Upper lobe of right lung (tissue), 1 donor: ENCODE measurements at regions not wholly inside any gene's neighbourhood (a gene's known extent, or its start where the extent isn't known, plus 50 kb on each side); places are given as distances from the start of the nearest gene placed in this dataset.

Source experiments
- ATAC-seq: fragments of 200-7000 bp; cut with Tn5 transposase; one replicate; pipeline ENCODE4 v1.9.1; 2020; ENCODE audit warnings: mild to moderate bottlenecking, moderate library complexity
- DNase-seq: peaks from one replicate; pipeline ENCODE4 v3.0.0-alpha.2; 2020
- H3K27ac ChIP-seq: fragments of 200-600 bp; one replicate; pipeline ENCODE4 v1.8.0; 2022
- H3K27me3 ChIP-seq: fragments of 200-600 bp; one replicate; pipeline ENCODE4 v1.8.0; 2022; ENCODE audit warnings: mild to moderate bottlenecking
- H3K36me3 ChIP-seq: fragments of 200-600 bp; one replicate; pipeline ENCODE4 v1.8.0; 2022
- H3K4me1 ChIP-seq: fragments of 200-600 bp; one replicate; pipeline ENCODE4 v1.8.0; 2022
- H3K4me3 ChIP-seq: fragments of 200-600 bp; one replicate; pipeline ENCODE4 v1.8.0; 2022; ENCODE audit warnings: mild to moderate bottlenecking
- H3K9me3 ChIP-seq: fragments of 200-600 bp; one replicate; pipeline ENCODE4 v1.8.0; 2022
- intact Hi-C: fragments of 100-400 bp; cut with DNase I; formaldehyde crosslinking; loops from one replicate; pipeline ENCODE4 v1.11.0; 2022
- TF ChIP-seq, protein P1 (sequence below): fragments of 200-600 bp; IDR thresholded peaks from one replicate; pipeline ENCODE4 v1.8.0; 2022; ENCODE audit warnings: antibody characterized with exemption
- donor health status: DM: no; HTN: yes; CAD: no; lungs with severe emphysema.

- ATAC-seq: no peak
- intact Hi-C loops: no loop called here
- TF ChIP-seq, protein P1, sequence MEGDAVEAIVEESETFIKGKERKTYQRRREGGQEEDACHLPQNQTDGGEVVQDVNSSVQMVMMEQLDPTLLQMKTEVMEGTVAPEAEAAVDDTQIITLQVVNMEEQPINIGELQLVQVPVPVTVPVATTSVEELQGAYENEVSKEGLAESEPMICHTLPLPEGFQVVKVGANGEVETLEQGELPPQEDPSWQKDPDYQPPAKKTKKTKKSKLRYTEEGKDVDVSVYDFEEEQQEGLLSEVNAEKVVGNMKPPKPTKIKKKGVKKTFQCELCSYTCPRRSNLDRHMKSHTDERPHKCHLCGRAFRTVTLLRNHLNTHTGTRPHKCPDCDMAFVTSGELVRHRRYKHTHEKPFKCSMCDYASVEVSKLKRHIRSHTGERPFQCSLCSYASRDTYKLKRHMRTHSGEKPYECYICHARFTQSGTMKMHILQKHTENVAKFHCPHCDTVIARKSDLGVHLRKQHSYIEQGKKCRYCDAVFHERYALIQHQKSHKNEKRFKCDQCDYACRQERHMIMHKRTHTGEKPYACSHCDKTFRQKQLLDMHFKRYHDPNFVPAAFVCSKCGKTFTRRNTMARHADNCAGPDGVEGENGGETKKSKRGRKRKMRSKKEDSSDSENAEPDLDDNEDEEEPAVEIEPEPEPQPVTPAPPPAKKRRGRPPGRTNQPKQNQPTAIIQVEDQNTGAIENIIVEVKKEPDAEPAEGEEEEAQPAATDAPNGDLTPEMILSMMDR: no peak
- no peaks in the 10 kb centered on the region for H3K36me3 ChIP-seq
- H3K27ac ChIP-seq: no peak overlapping the region
- no peak overlapping the region for H3K4me3 ChIP-seq
- no peaks in the 10 kb centered on the region for H3K4me1 ChIP-seq
- DNase-seq: no peak
- H3K27me3 ChIP-seq: no peaks in the 10 kb centered on the region
- H3K9me3 ChIP-seq: no peaks in the 10 kb centered on the region
These were observed 1391.0 kb upstream of the ADGRB3 start for GRCh38 chr6:67244037-67244436.

DNA sequence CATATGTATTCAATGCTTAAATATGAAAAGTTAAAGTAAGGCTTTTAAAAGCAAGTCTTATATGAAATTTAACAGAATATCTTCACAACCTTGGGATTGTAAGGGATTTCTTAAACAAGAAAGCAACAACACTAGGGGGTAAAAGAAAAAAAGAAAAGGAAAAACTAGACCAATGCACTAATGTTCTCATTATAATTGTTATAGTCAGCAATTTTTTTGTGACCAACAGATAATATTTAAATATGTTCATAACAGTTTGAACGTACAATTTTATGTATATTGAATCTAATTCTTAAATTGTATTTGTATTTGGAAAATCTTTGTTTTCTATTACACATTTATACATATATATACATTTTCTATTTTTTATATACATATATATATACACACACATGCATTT lies 1397.8 kb upstream of the ADGRB3 start:
- Histone ChIP-seq H3K36me3 (no peaks in the 10 kb centered on the region), H3K4me1 (no peaks in the 10 kb centered on the region), H3K4me3 (no peak overlapping the region), H3K27ac (no peak overlapping the region), H3K27me3 (no peaks in the 10 kb centered on the region), H3K9me3 (no peaks in the 10 kb centered on the region)
- DNase-seq: no peak
- intact Hi-C loops: no loop called here
- ATAC-seq: no peak
- TF ChIP-seq, protein P1: no peak

GRCh38 chr6:67231092-67231491 lies 1404.0 kb upstream of the ADGRB3 start:
- ATAC-seq (no peak), DNase-seq (no peak)
- no peak overlapping the region for H3K27ac ChIP-seq
- intact Hi-C loops: no loop called here
- TF ChIP-seq, protein P1: no peak
- no peak overlapping the region for H3K4me3 ChIP-seq
- H3K27me3 ChIP-seq: no peaks in the 10 kb centered on the region
- H3K9me3 ChIP-seq: no peaks in the 10 kb centered on the region
- H3K36me3 ChIP-seq: no peaks in the 10 kb centered on the region
- H3K4me1 ChIP-seq: no peaks in the 10 kb centered on the region

GRCh38 chr6:67224989-67225388 lies 1410.1 kb upstream of the ADGRB3 start:
- H3K4me1 ChIP-seq: no peaks in the 10 kb centered on the region
- no peak for DNase-seq
- no peaks in the 10 kb centered on the region for H3K9me3 ChIP-seq
- no peak overlapping the region for H3K27ac ChIP-seq
- intact Hi-C loops: no loop called here
- TF ChIP-seq, protein P1: no peak
- no peaks in the 10 kb centered on the region for H3K36me3 ChIP-seq
- ATAC-seq: no peak
- no peak overlapping the region for H3K4me3 ChIP-seq
- no peaks in the 10 kb centered on the region for H3K27me3 ChIP-seq

GRCh38 chr6:67221226-67221625 lies 1413.9 kb upstream of the ADGRB3 start:
- ATAC-seq: no peak
- H3K27me3 ChIP-seq: no peaks in the 10 kb centered on the region
- intact Hi-C loops: no loop called here
- no peak overlapping the region for H3K4me3 ChIP-seq
- TF ChIP-seq, protein P1: no peak
- no peak for DNase-seq
- no peaks in the 10 kb centered on the region for H3K9me3 ChIP-seq
- H3K4me1 ChIP-seq: no peaks in the 10 kb centered on the region
- H3K36me3 ChIP-seq: no peaks in the 10 kb centered on the region
- H3K27ac ChIP-seq: no peak overlapping the region

DNA sequence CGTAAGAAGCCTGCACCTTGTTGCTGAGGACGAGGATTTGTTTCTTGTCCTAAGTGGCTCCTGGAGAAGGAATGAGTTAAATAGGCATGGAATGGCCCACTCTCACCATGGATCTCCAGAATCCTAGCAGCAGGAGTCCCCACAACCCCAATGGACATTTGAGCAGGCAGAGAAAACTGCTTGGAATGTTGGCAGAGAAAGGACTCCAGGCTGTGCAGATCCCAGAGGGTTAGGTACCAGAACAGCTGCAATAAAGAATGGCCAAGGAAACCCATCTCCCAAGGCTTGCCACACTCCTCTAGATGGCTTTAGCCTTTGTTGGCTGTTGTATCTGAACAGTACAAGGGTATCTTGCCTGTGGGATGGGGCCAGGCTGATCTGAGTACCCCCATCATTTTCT lies 1415.7 kb upstream of the ADGRB3 start:
- intact Hi-C loops: no loop called here
- Histone ChIP-seq H3K27ac (no peak overlapping the region), H3K9me3 (no peaks in the 10 kb centered on the region), H3K36me3 (no peaks in the 10 kb centered on the region), H3K27me3 (no peaks in the 10 kb centered on the region), H3K4me3 (no peak overlapping the region), H3K4me1 (no peaks in the 10 kb centered on the region)
- TF ChIP-seq, protein P1: no peak
- DNase-seq: no peak
- ATAC-seq: no peak
